Suprapubic skin (tissue), 4 donors: ENCODE measurements at regions not wholly inside any gene's neighbourhood (a gene's known extent, or its start where the extent isn't known, plus 50 kb on each side); places are given as distances from the start of the nearest gene placed in this dataset.

Source experiments
- DNase-seq, 2 donors: peaks; one replicate each; pipeline ENCODE4 v3.0.0-alpha.2; 2019; ENCODE audit warnings: low spot score in 2 of 2
- H3K27ac ChIP-seq: fragments of 200-600 bp; sonication (generic); one replicate; pipeline ENCODE4 v1.5.1; 2019
- H3K27me3 ChIP-seq: fragments of 200-600 bp; sonication (generic); one replicate; pipeline ENCODE4 v1.5.1; 2019
- H3K36me3 ChIP-seq: fragments of 200-600 bp; sonication (generic); one replicate; pipeline ENCODE4 v1.5.1; 2019
- H3K4me1 ChIP-seq: fragments of 200-600 bp; sonication (generic); one replicate; pipeline ENCODE4 v1.5.1; 2019
- H3K4me3 ChIP-seq: fragments of 200-600 bp; sonication (generic); one replicate; pipeline ENCODE4 v1.5.1; 2019; ENCODE audit warnings: mild to moderate bottlenecking
- H3K9me3 ChIP-seq: fragments of 200-600 bp; sonication (generic); one replicate; pipeline ENCODE4 v1.5.1; 2019
- EP300 ChIP-seq: sonication (generic); formaldehyde crosslinking; IDR thresholded peaks from one replicate; pipeline ENCODE4 v1.6.1; 2017; ENCODE audit warnings: antibody characterized with exemption
- POLR2A ChIP-seq, 2 donors: fragments of 450-650 bp; IDR thresholded peaks; one replicate each; pipeline ENCODE4 v1.6.1; 2017; ENCODE audit warnings: antibody characterized with exemption in 2 of 2, mild to moderate bottlenecking in 2 of 2, moderate library complexity in 2 of 2
- POLR2AphosphoS5 ChIP-seq, 3 donors: sonication (generic); formaldehyde crosslinking; IDR thresholded peaks; one replicate each; pipeline ENCODE4 v1.6.1; 2017; ENCODE audit warnings: antibody characterized with exemption in 3 of 3
- WGBS: methylation state at CpG from one replicate; pipeline ENCODE4 v1.1.5; 2018; 5-methylcytosine and 5-hydroxymethylcytosine counted together
- TF ChIP-seq, protein P1 (sequence below), 2 donors: fragments of 200-600 bp in 1 of 2; fragments of 450-650 bp in 1 of 2; sonication (generic) in 1 of 2; IDR thresholded peaks; one replicate each; pipeline ENCODE4 v1.5.1; 2016 to 2019; ENCODE audit warnings: antibody characterized with exemption in 2 of 2, mild to moderate bottlenecking in 1 of 2, moderate library complexity in 1 of 2

DNA sequence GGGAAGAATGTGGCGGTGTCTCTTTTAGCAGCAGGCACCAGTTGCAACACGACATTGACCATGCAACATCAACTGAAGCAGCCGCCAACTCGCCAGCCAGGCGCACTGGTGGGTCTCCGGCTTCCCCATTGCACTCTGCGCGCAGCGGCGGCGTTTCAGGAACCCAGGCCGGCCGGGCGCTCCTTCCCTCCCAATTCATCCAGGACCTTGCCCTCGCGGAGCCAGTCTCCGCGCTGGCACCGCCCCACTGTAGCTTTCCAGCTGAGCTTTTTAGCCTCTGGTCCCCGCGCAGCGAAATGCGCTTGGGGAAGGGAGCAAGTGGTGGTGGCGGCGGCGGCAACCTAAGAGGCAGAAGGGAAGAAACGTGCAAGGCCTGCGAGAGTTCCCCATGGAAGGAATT is 297.9 kb upstream of the RIMS1 start:
- no peaks in the 10 kb centered on the region for H3K4me1 ChIP-seq
- WGBS: 21% methylated on average over 23 of the region's 28 CpGs
- H3K9me3 ChIP-seq: no peaks in the 10 kb centered on the region
- no peaks in the 10 kb centered on the region for H3K36me3 ChIP-seq
- TF ChIP-seq POLR2AphosphoS5 (IDR thresholded peaks at IDR 0.05): no peak
- TF ChIP-seq EP300: no peak
- TF ChIP-seq POLR2A (IDR thresholded peaks at IDR 0.05): no peak
- TF ChIP-seq, protein P1, sequence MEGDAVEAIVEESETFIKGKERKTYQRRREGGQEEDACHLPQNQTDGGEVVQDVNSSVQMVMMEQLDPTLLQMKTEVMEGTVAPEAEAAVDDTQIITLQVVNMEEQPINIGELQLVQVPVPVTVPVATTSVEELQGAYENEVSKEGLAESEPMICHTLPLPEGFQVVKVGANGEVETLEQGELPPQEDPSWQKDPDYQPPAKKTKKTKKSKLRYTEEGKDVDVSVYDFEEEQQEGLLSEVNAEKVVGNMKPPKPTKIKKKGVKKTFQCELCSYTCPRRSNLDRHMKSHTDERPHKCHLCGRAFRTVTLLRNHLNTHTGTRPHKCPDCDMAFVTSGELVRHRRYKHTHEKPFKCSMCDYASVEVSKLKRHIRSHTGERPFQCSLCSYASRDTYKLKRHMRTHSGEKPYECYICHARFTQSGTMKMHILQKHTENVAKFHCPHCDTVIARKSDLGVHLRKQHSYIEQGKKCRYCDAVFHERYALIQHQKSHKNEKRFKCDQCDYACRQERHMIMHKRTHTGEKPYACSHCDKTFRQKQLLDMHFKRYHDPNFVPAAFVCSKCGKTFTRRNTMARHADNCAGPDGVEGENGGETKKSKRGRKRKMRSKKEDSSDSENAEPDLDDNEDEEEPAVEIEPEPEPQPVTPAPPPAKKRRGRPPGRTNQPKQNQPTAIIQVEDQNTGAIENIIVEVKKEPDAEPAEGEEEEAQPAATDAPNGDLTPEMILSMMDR (IDR thresholded peaks at IDR 0.05): no peak
- peaks cover 6% of the 10 kb centered on the region for H3K27me3 ChIP-seq
- H3K27ac ChIP-seq: no peak overlapping the region
- H3K4me3 ChIP-seq: no peak overlapping the region
- no peak for DNase-seq

- no peaks in the 10 kb centered on the region for H3K4me1 ChIP-seq
- TF ChIP-seq EP300 (no peak), POLR2A (IDR thresholded peaks at IDR 0.05) (no peak), POLR2AphosphoS5 (IDR thresholded peaks at IDR 0.05) (no peak)
- TF ChIP-seq, protein P1 (IDR thresholded peaks at IDR 0.05): no peak
- H3K27ac ChIP-seq: no peak overlapping the region
- H3K27me3 ChIP-seq: peaks cover 6% of the 10 kb centered on the region
- WGBS: 86% methylated on average over 5 of the region's 5 CpGs
- H3K36me3 ChIP-seq: no peaks in the 10 kb centered on the region
- DNase-seq: no peak
- no peaks in the 10 kb centered on the region for H3K9me3 ChIP-seq
- no peak overlapping the region for H3K4me3 ChIP-seq
These were observed 297.1 kb upstream of the RIMS1 start for GRCh38 chr6:71589254-71589653.

GRCh38 chr6:71592643-71593042 is 293.7 kb upstream of the RIMS1 start:
- Histone ChIP-seq H3K4me3 (no peak overlapping the region), H3K27me3 (peaks cover 6% of the 10 kb centered on the region), H3K9me3 (no peaks in the 10 kb centered on the region), H3K4me1 (no peaks in the 10 kb centered on the region), H3K27ac (no peak overlapping the region), H3K36me3 (no peaks in the 10 kb centered on the region)
- TF ChIP-seq POLR2AphosphoS5 (IDR thresholded peaks at IDR 0.05): no peak
- TF ChIP-seq EP300: no peak
- no peak for TF ChIP-seq POLR2A (IDR thresholded peaks at IDR 0.05)
- TF ChIP-seq, protein P1 (IDR thresholded peaks at IDR 0.05): no peak
- no peak for DNase-seq

- no peaks in the 10 kb centered on the region for H3K9me3 ChIP-seq
- no peak overlapping the region for H3K4me3 ChIP-seq
- H3K27me3 ChIP-seq: no peaks in the 10 kb centered on the region
- H3K27ac ChIP-seq: no peak overlapping the region
- no peaks in the 10 kb centered on the region for H3K36me3 ChIP-seq
- H3K4me1 ChIP-seq: no peaks in the 10 kb centered on the region
- no peak for DNase-seq
- TF ChIP-seq, protein P1 (IDR thresholded peaks at IDR 0.05): no peak
- TF ChIP-seq EP300: no peak
These were observed 287.0 kb upstream of the RIMS1 start for GRCh38 chr6:71599359-71599758.

GRCh38 chr6:71602385-71603007 is 283.9 kb upstream of the RIMS1 start:
- Histone ChIP-seq H3K9me3 (no peaks in the 10 kb centered on the region), H3K27ac (no peak overlapping the region), H3K27me3 (no peaks in the 10 kb centered on the region), H3K4me3 (no peak overlapping the region), H3K36me3 (no peaks in the 10 kb centered on the region), H3K4me1 (no peaks in the 10 kb centered on the region)
- no peak for DNase-seq
- no peak for TF ChIP-seq POLR2A (IDR thresholded peaks at IDR 0.05)
- no peak for TF ChIP-seq POLR2AphosphoS5 (IDR thresholded peaks at IDR 0.05)
- TF ChIP-seq, protein P1 (IDR thresholded peaks at IDR 0.05): no peak
- no peak for TF ChIP-seq EP300
- 66% methylated on average over 2 of the region's 2 CpGs for WGBS
